OCI-LY3 (cell line): ENCODE measurements at regions not wholly inside any gene's neighbourhood (a gene's known extent, or its start where the extent isn't known, plus 50 kb on each side); places are given as distances from the start of the nearest gene placed in this dataset.

Experiments
- EZH2phosphoT487 ChIP-seq: fragments of 200-600 bp; shearing (Covaris generic); IDR thresholded peaks from 2 replicates; pipeline ENCODE4 v1.6.1; 2018; ENCODE audit warnings: antibody characterized with exemption, mixed run types, low read depth
- TF ChIP-seq, protein P1 (sequence below): fragments of 200-600, 300-600 bp; sonication (generic); IDR thresholded peaks from 2 replicates; pipeline ENCODE4 v1.5.1; 2014; ENCODE audit warnings: antibody characterized with exemption, low read length, low read depth

- TF ChIP-seq, protein P1, sequence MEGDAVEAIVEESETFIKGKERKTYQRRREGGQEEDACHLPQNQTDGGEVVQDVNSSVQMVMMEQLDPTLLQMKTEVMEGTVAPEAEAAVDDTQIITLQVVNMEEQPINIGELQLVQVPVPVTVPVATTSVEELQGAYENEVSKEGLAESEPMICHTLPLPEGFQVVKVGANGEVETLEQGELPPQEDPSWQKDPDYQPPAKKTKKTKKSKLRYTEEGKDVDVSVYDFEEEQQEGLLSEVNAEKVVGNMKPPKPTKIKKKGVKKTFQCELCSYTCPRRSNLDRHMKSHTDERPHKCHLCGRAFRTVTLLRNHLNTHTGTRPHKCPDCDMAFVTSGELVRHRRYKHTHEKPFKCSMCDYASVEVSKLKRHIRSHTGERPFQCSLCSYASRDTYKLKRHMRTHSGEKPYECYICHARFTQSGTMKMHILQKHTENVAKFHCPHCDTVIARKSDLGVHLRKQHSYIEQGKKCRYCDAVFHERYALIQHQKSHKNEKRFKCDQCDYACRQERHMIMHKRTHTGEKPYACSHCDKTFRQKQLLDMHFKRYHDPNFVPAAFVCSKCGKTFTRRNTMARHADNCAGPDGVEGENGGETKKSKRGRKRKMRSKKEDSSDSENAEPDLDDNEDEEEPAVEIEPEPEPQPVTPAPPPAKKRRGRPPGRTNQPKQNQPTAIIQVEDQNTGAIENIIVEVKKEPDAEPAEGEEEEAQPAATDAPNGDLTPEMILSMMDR, result no peak
- TF ChIP-seq EZH2phosphoT487, result no peak
These were observed 1026.6 kb downstream of the TMEM182 start for GRCh38 chr2:103788389-103788788.
